NCI-H446 (cell line): ENCODE measurements at regions not wholly inside any gene's neighbourhood (a gene's known extent, or its start where the extent isn't known, plus 50 kb on each side); places are given as distances from the start of the nearest gene placed in this dataset.
"Not testable (repeated sequence)": the region's sequence is repeated elsewhere in the genome, so short reads cannot be mapped to it uniquely, and the experiment has no call there.

Experiments
- DNase-seq, 2 experiments: peaks; one replicate each; lab custom pipeline; 2025; lab: John Stamatoyannopoulos, UW

DNA sequence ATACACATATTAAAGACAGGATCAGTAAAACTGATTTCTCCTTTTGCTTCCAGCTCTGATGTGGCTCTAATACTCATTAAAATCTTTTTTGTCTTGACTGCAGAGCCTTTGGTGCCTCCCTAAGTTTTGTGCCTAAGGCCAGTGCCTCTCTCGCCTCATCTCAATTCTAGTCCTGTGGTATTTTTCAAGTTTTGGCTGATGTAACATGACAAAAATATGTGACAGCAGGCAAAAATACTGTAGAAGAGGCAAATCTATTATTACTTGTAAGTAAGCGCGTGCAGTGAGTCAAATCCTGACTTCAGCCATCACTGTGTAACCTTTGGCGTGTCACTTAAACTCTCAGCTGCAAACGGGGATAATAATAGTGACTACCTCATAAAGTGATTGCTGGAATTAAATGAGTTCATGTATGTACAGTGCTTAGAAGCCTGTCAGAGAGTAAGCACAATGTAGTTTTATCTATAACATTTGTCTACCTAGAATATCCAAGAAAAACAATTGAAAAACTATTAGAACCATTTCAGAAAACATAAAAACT is 74.0 kb downstream of the MAB21L3 start:
- DNase-seq: no peak

- DNase-seq: no peak
These were observed 78.3 kb downstream of the MAB21L3 start for GRCh38 chr1:116189481-116189880.

DNA sequence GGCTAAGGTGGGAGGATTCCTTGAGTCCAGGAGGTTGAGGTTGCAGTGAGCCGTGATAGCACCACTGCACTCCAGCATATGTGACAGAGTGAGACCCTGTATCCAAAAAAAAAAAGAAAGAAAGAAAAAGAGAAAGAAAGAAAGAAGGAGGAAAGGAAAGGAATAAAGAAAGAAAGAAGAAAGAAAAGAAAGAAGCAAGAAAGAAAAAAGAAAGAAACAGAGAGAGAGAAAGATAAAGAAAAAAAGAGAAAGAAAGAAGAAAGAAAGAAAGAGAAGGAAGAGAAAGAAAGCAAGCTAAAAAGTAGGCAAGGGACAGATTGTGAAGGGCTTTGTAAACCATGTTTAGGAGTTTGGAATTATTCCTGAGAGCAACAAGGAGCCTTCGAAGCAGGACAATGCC is 80.1 kb downstream of the MAB21L3 start:
- no peak for DNase-seq

- no peak for DNase-seq
These were observed 82.6 kb downstream of the MAB21L3 start for GRCh38 chr1:116193768-116194167.

DNA sequence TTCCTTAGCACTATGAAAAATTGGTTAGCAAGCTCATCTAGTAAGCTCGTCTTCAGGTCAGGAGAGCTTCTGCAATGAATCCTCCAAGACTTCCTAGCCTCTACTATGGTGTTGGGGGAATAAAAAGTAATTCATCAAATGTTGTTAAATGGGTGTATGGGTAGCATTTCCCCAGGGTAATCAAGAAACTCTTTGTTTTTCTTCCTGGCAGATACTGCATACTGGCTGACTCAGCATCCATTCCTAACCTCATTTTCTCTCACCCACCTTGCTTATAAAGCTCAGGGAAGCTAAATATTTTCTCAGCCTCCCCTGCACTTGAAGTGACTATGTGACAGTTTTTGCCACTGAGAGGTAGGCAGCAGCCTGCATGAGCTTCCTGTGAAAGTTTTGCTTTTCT is 83.4 kb downstream of the MAB21L3 start:
- no peak for DNase-seq

GRCh38 chr1:116195077-116195868 is 84.1 kb downstream of the MAB21L3 start:
- DNase-seq: no peak

DNA sequence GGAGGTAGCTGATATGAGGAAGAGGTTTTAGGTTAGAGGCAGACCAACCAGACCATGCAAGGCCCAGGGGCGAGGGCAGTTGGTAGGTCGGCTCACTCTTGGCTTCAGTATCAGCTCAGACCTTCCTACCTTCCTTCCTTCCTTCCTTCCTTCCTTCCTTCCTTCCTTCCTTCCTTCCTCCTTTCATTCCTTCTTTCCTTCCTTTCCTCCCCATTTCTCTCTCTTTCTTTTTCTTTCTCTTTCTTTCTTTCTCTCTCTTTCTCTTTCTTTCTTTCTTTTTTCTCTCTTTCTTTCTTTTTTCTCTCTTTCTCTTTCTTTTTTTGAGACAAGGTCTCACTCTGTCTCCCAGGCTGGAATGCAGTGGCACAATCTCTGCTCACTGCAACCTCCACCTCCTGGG is 89.1 kb downstream of the MAB21L3 start:
- not testable (repeated sequence) for DNase-seq

- DNase-seq: no peak
These were observed 90.7 kb downstream of the MAB21L3 start for GRCh38 chr1:116201911-116202310.

DNA sequence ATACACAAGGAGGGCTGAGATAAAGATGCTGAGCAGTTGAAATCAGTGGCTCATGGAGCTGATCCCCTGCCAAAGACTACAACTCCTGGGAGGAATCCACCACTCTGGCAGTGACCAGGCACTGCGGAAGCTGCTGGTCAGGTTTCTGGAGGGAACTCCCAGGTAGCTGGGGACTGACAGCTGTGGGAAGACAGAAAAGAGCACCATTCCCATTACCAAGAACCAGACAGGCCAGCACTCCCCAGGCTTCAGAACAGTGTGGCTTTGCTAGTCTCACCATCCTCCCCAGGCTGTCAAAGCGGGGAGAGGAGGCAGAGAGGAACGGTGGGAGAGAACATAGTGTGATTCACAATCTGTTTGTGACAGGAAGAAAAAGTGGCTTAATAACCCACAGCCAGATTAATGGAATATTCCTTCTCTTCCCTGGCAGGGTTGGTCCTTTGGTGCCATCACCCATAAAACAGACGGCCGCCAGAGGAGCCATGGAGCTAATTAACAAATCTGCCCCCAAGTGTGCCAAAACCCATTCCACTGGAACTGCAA is 92.1 kb downstream of the MAB21L3 start:
- peak; percentile 32 to 62 for DNase-seq

GRCh38 chr1:116203920-116204319 is 92.7 kb downstream of the MAB21L3 start:
- no peak for DNase-seq

- DNase-seq: no peak
These were observed 94.9 kb downstream of the MAB21L3 start for GRCh38 chr1:116205941-116206679.

DNA sequence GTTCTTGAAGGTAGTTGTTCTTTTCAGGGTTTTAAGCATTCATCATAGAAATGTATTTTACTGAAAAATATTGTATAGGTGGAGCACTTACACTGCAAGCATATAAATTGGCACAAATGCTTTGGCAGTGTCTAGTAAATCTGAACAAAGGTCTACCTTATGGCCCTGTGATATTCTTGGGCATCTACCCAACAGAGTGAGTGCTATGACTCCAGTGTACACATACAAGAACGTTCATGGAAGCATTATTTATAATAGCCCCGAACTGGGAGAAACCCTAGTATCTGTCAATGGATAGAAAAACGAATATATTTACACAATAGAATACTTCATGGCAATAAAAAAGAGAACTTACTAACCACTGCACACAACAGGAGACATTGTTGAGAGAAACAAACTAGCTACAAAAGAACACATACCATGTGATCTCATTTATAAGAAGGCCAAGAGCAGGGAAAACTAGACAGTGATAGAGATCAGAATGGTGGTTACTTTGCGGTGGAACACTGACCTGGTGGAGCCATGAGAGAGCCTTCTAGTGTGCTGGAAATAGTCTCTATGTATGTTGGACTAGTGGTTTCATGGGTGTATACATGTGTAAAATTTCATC is 96.0 kb downstream of the MAB21L3 start:
- DNase-seq: peak in 1 of 2 experiments; percentile 7

DNA sequence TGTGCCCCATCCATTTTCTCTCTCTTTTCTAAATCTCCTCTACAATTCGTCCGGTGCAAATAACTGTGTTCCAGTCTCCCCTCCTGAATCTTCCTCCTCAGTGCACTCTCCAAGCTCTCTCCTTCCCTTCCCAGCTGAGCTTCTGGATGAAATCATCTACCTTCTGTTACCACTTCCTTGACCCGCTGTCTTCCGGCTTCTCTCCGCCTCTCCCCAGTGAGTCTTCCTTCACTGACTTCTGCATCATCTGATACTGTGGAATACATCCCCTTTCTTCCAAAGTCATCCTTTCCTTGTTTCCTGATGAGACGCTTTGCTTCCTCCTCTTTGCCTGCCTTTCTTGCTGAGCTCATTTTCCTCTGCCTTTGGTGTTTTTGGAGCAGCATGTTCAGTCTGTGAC is 96.9 kb downstream of the MAB21L3 start:
- DNase-seq: no peak

DNA sequence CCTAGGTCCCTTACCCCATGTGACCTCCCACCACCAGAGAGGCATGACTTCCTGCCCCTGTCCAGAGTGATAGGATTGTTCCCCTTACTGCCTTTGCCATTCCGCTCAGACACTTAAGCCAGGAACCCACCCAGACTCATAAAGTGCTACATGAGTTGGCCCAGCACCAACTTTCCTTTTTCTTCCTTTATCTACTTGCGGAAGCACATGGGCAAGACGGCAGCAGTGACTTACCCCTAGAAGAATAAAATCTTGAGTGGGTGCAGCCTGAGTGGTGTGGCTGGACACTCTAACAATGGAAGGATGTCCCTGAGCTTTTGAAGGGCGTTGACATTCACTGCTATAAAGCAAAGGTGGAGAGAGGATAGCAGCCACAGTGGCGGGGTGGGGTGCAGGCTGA is 100.1 kb downstream of the MAB21L3 start:
- no peak for DNase-seq

GRCh38 chr1:116218922-116219321 is 107.7 kb downstream of the MAB21L3 start:
- no peak for DNase-seq

DNA sequence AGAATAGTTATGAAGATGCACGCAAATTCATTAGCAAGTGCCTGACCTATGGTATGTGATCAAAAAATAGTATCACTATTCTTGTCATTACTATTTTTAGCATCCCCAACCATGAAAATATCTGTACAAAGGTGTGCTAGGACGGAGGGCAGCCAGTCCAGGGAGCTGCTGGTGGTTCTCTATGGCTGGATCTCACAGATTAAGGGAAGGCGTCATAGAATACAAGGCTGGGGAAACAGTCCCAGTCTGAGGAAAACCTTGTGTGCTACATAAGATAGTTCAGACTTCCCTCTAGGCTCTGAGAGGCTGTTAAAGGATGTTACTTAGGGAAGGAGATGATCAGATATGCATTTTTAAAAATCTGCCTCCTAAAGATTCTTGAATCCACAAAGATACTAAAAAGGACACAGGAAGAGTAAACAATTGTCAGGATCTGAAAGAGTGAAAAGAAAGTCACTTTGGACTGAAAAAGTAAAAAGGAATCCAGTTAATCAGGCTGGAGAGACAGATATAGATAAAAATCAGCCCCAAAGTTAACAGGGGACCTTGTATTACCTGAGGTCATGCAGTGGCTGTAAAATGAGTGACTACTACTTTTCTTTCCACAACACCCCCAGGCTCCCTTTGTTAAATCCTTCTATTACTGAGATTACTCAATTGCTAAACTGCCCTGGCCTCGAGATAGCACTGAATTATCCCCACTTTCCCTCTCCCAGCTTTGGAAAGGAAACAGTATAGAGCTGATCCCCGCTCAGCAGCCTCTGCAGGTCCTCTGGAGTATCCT is 108.6 kb downstream of the MAB21L3 start:
- no peak for DNase-seq

DNA sequence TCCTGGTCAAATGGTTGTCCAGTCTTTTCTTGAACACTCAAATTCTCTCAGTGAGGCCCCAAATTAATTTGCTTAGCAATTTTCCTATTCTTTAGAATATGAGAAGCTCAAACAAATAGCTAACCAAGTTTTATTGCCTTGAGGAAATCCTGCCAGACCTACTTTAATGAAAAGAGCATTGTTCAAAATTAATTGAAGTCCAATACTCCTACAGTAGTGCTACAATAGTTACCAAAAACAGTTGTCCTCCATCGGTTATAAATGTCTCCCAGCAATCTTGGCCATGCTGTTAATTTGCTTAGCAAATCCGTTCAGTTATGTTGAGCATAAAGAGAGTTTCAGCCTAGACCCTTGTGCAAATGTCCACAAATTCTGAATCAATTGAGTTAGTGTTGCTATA is 112.9 kb downstream of the MAB21L3 start:
- no peak for DNase-seq

DNA sequence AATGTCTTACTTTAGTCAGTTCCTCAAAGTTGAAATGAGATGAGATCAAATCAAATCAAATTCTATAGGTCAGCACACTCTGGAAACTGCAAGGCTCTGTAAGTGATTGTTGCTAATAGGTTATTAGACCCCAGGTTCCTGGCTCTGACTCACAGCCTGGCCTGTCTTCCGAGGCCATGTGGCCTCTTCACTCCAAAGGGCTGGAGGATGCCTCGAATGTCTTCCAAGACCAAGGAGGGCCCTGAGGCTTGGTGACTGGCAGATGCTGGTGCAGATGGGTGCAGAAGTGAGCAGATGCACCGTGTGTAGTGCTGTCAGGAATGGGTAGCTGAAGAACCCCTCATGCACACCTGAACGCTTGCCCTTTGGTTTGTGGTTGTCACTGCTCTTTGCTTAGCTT is 113.4 kb downstream of the MAB21L3 start:
- peak in 1 of 2 experiments; percentile 29 for DNase-seq

DNA sequence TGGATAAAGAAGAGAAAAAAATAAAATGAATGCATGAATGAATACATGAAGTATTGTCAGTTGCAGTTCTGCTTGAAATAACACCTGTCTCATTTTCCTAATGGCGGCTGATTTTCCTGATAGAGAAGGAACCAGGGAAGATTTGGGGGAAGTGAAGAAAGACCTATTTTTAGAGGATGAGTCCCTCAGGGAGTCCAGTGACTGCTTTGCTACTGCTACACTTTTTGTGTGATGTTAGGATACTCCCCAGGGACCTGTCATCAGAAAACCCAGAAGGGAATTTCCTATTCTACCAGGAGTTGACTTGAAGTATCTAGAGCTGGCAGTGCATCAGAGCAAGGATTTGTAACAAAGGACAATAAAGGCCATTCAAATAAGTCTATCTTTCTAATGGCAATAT is 114.8 kb downstream of the MAB21L3 start:
- DNase-seq: no peak

DNA sequence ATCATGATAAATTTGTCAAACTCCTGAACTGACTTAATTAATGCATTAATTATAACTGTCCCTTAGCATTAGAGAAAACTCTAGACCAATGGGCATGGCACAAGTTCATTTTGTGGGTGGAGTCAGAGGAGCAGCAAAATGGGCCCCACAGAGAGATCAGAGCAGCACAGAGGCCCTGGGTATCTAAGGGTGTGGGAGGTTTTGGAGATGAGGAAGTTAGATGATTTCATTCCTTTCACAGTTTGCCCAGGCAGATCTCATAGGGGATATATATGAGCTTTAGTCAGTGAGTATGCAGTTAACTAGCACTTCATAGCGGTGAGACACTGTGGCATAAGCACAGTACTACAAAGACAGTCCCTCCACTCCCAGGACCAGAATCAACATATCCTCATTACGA is 117.3 kb downstream of the MAB21L3 start:
- no peak for DNase-seq

- no peak for DNase-seq
These were observed 119.5 kb downstream of the MAB21L3 start for GRCh38 chr1:116230712-116231111.

DNA sequence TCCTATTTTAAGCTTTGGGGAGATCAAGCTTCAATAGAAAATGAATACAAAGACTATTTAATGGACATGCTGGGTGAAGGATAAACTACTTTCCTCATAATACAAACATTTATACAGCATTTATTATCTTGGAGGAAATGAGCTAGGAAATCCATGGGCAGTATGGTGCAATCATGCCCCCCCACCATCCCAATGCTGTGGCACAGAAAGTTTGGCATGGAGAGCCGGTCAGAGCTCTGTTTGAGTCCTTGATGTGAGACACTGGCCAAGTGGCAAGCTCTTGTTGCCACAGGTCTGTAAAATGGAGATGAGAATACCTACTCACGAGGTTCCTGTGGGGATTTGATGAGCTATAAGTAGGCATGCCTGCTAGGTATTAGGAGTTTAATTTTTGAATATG is 120.6 kb downstream of the MAB21L3 start:
- DNase-seq: no peak
